H9 (cell line): ENCODE measurements at regions not wholly inside any gene's neighbourhood (a gene's known extent, or its start where the extent isn't known, plus 50 kb on each side); places are given as distances from the start of the nearest gene placed in this dataset.

Experiments
- DNase-seq: peaks from one replicate; pipeline ENCODE4 v3.0.0-alpha.2; 2017
- H2AFZ ChIP-seq: one replicate; pipeline ENCODE4 v1.6.1; 2013; ENCODE audit warnings: mild to moderate bottlenecking, low read length, control low read depth, moderate library complexity
- H2AK5ac ChIP-seq: 2 replicates; pipeline ENCODE4 v1.6.1; 2013; ENCODE audit warnings: low read length, control low read depth, mixed read lengths; ENCODE audit not compliant: insufficient read length
- H2BK120ac ChIP-seq: one replicate; pipeline ENCODE4 v1.6.1; 2013; ENCODE audit warnings: low read depth, mild to moderate bottlenecking, low read length, control low read depth, inconsistent platforms; ENCODE audit not compliant: poor library complexity, severe bottlenecking
- H2BK12ac ChIP-seq: 2 replicates; pipeline ENCODE4 v1.6.1; 2013; ENCODE audit warnings: low read length, control low read depth, mixed read lengths, low read depth; ENCODE audit not compliant: insufficient read length
- H2BK15ac ChIP-seq: 2 replicates; pipeline ENCODE4 v1.6.1; 2013; ENCODE audit warnings: low read depth, low read length, control low read depth
- H2BK20ac ChIP-seq: one replicate; pipeline ENCODE4 v1.6.1; 2013; ENCODE audit warnings: low read depth, mild to moderate bottlenecking, low read length, control low read depth, inconsistent platforms; ENCODE audit not compliant: poor library complexity, severe bottlenecking
- H2BK5ac ChIP-seq: 2 replicates; pipeline ENCODE4 v1.6.1; 2013; ENCODE audit warnings: low read length, control low read depth, mixed read lengths; ENCODE audit not compliant: insufficient read length
- H3K14ac ChIP-seq: 2 replicates; pipeline ENCODE4 v1.6.1; 2013; ENCODE audit warnings: low read length, control low read depth; ENCODE audit not compliant: insufficient read depth
- H3K18ac ChIP-seq: 2 replicates; pipeline ENCODE4 v1.6.1; 2013; ENCODE audit warnings: low read depth, mild to moderate bottlenecking, mixed read lengths, low read length, control low read depth; ENCODE audit not compliant: insufficient read length
- H3K23ac ChIP-seq: 2 replicates; pipeline ENCODE4 v1.6.1; 2013; ENCODE audit warnings: low read length, control low read depth, mixed read lengths, low read depth; ENCODE audit not compliant: insufficient read length
- H3K23me2 ChIP-seq: 2 replicates; pipeline ENCODE4 v1.6.1; 2013; ENCODE audit warnings: low read depth, mild to moderate bottlenecking, mixed read lengths, low read length, control low read depth; ENCODE audit not compliant: insufficient read length, poor library complexity, severe bottlenecking
- H3K27ac ChIP-seq: 2 replicates; pipeline ENCODE4 v1.5.1; 2013; ENCODE audit warnings: low read length, control low read depth, mixed read lengths, low read depth; ENCODE audit not compliant: insufficient read length
- H3K27me3 ChIP-seq: 2 replicates; pipeline ENCODE4 v1.6.1; 2013; ENCODE audit warnings: low read length, control low read depth, inconsistent platforms; ENCODE audit not compliant: insufficient read depth
- H3K4ac ChIP-seq: 2 replicates; pipeline ENCODE4 v1.6.1; 2013; ENCODE audit warnings: low read depth, mild to moderate bottlenecking, control low read depth, inconsistent platforms, low read length, moderate library complexity
- H3K4me1 ChIP-seq: 2 replicates; pipeline ENCODE4 v1.6.1; 2013; ENCODE audit warnings: low read length, control low read depth, inconsistent platforms; ENCODE audit not compliant: insufficient read depth
- H3K4me2 ChIP-seq: 2 replicates; pipeline ENCODE4 v1.6.1; 2013; ENCODE audit warnings: low read length, control low read depth, mixed read lengths; ENCODE audit not compliant: insufficient read length, insufficient read depth
- H3K56ac ChIP-seq: 2 replicates; pipeline ENCODE4 v1.6.1; 2013; ENCODE audit warnings: low read depth, mild to moderate bottlenecking, mixed read lengths, low read length, control low read depth; ENCODE audit not compliant: insufficient read length
- H3K79me1 ChIP-seq: 2 replicates; pipeline ENCODE4 v1.6.1; 2013; ENCODE audit warnings: low read depth, mild to moderate bottlenecking, moderate library complexity, low read length, control low read depth, inconsistent platforms; ENCODE audit not compliant: insufficient read depth, poor library complexity, severe bottlenecking
- H3K79me2 ChIP-seq: 2 replicates; pipeline ENCODE4 v1.6.1; 2013; ENCODE audit warnings: low read length, control low read depth, inconsistent platforms; ENCODE audit not compliant: insufficient read depth
- H3K9ac ChIP-seq: 2 replicates; pipeline ENCODE4 v1.6.1; 2013; ENCODE audit warnings: low read length, control low read depth, mixed read lengths; ENCODE audit not compliant: insufficient read length; ENCODE audit errors: extremely low read depth
- H3K9me3 ChIP-seq: one replicate; pipeline ENCODE4 v1.6.1; 2013; ENCODE audit warnings: low read depth, low read length, inconsistent platforms; ENCODE audit not compliant: control insufficient read depth
- H3T11ph ChIP-seq: one replicate; pipeline ENCODE4 v1.6.1; 2013; ENCODE audit warnings: mild to moderate bottlenecking, low read length, control low read depth, inconsistent platforms
- H4K20me1 ChIP-seq: one replicate; pipeline ENCODE4 v1.6.1; 2013; ENCODE audit not compliant: control insufficient read depth, insufficient read length, insufficient read depth
- H4K5ac ChIP-seq: 2 replicates; pipeline ENCODE4 v1.6.1; 2013; ENCODE audit warnings: low read depth, mild to moderate bottlenecking, mixed read lengths, low read length, control low read depth; ENCODE audit not compliant: insufficient read length
- H4K8ac ChIP-seq: replicated peaks from 2 replicates; pipeline ENCODE4 v1.6.1; 2013; ENCODE audit warnings: low read length, control low read depth, mixed read lengths, low read depth; ENCODE audit not compliant: insufficient read length
- H4K91ac ChIP-seq: 2 replicates; pipeline ENCODE4 v1.6.1; 2013; ENCODE audit warnings: low read depth, mild to moderate bottlenecking, moderate library complexity, mixed read lengths, low read length, control low read depth; ENCODE audit not compliant: insufficient read length
- H3K27ac Mint-ChIP-seq, 3 experiments: 2 replicates in 2 of 3; 3 replicates in 1 of 3; pipeline ENCODE4 v1.8.0; 2020 to 2021; ENCODE audit warnings: mixed read lengths in 3 of 3, mild to moderate bottlenecking in 1 of 3, moderate library complexity in 1 of 3
- H3K27me3 Mint-ChIP-seq: 2 replicates; pipeline ENCODE4 v1.8.0; 2021; ENCODE audit warnings: low read depth, mild to moderate bottlenecking, moderate library complexity, mixed read lengths
- H3K36me3 Mint-ChIP-seq, 3 experiments: 2 replicates in 2 of 3; 3 replicates in 1 of 3; pipeline ENCODE4 v1.8.0; 2020 to 2021; ENCODE audit warnings: low read depth in 3 of 3, mixed read lengths in 3 of 3; ENCODE audit not compliant: insufficient read depth in 1 of 3
- H3K4me1 Mint-ChIP-seq, 2 experiments: 2 replicates each; pipeline ENCODE4 v1.8.0; 2020; ENCODE audit warnings: mixed read lengths in 2 of 2
- H3K4me3 Mint-ChIP-seq, 2 experiments: 2 replicates in 1 of 2; 3 replicates in 1 of 2; pipeline ENCODE4 v1.8.0; 2020 to 2021; ENCODE audit warnings: mild to moderate bottlenecking in 2 of 2, mixed read lengths in 2 of 2, moderate library complexity in 1 of 2
- H3K9me3 Mint-ChIP-seq, 2 experiments: 2 replicates in 1 of 2; 3 replicates in 1 of 2; pipeline ENCODE4 v1.8.0; 2020; ENCODE audit warnings: mild to moderate bottlenecking in 2 of 2, mixed read lengths in 2 of 2, moderate library complexity in 1 of 2
- CTCF ChIP-seq: fragments of 200-600 bp; sonication (generic); conservative IDR thresholded peaks from 3 replicates; pipeline ENCODE4 v1.8.0; 2021; ENCODE audit warnings: antibody characterized with exemption, mild to moderate bottlenecking
- WGBS: extraction: QIAGEN DNeasy Blood & Tissue Kit; methylation state at CpG from one replicate; pipeline ENCODE4 v1.1.7; 2013; ENCODE audit warnings: missing lambda C conversion rate, low lambda C conversion rate, mixed read lengths; ENCODE audit not compliant: insufficient read length; ENCODE audit errors: extremely low coverage; 5-methylcytosine and 5-hydroxymethylcytosine counted together

- Mint-ChIP-seq H3K4me1 (peaks cover 5 to 7% of the 10 kb centered on the region in 2 experiments), H3K27ac (peak overlapping the region in 1 of 3 experiments; percentile 77; a peak in 2 of 7 replicates), H3K4me3 (no peak overlapping the region), H3K27me3 (no peaks in the 10 kb centered on the region; the same call in 1 of the 2 replicates), H3K36me3 (no peaks in the 10 kb centered on the region; a peak in 2 of 7 replicates), H3K9me3 (no peaks in the 10 kb centered on the region; a peak in 1 of 5 replicates)
- Histone ChIP-seq H3K14ac (no peak overlapping the region), H2AK5ac (no peak overlapping the region), H3K9me3 (no peaks in the 10 kb centered on the region), H2AFZ (no peak overlapping the region), H3K79me2 (no peaks in the 10 kb centered on the region), H3K27ac (no peak overlapping the region), H3K9ac (no peak overlapping the region), H3K56ac (no peak overlapping the region), H4K5ac (no peak overlapping the region), H3T11ph (no peak overlapping the region), H2BK15ac (no peak overlapping the region), H2BK12ac (no peak overlapping the region), H3K23me2 (no peaks in the 10 kb centered on the region), H2BK20ac (no peak overlapping the region), H2BK120ac (no peak overlapping the region), H4K20me1 (no peaks in the 10 kb centered on the region), H3K23ac (no peak overlapping the region), H3K4ac (no peak overlapping the region), H3K18ac (no peak overlapping the region), H3K27me3 (no peaks in the 10 kb centered on the region), H4K8ac (no peak overlapping the region), H4K91ac (no peak overlapping the region), H2BK5ac (no peak overlapping the region), H3K79me1 (no peaks in the 10 kb centered on the region), H3K4me1 (no peaks in the 10 kb centered on the region), H3K4me2 (no peak overlapping the region)
- TF ChIP-seq CTCF = no peak
- no CpG with 5 or more reads among the region's 5 CpGs for WGBS
- DNase-seq = no peak
These were observed 83.1 kb downstream of the C21orf91 start for GRCh38 chr21:17736072-17736471.
